ENCODE measurements at regions not wholly inside any gene's neighbourhood (a gene's known extent, or its start where the extent isn't known, plus 50 kb on each side); places are given as distances from the start of the nearest gene placed in this dataset.

DNA sequence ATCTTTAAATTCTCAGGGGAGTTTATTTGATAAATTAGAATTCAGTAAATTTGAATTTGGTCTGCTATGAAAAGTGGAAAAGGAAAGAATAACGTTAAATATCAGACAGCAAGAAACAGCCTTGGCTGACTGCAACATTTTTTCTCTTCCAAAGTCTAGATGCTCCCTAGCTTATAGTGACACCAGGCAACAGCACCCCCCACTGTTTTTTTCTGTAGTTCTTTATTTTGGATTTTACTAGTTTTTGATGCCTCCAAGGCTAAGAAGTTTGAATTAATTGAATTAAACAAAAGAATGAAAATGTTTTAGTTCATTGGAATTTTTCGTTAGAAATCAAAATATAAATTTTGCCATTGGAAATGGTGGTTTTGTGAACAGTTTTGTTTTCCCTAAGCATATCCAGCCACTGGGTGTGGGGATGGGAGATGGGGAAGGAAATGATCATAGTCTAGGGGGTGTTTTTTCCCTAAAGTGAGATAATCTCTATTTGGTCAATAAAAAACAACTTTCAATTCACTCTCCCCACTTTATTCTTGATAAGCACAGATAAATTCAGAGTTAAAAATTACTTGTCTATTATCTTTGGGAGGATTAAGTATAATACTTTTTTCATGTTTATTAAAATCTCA lies 199.3 kb upstream of the CD180 start:
- TF ChIP-seq, protein P1, sequence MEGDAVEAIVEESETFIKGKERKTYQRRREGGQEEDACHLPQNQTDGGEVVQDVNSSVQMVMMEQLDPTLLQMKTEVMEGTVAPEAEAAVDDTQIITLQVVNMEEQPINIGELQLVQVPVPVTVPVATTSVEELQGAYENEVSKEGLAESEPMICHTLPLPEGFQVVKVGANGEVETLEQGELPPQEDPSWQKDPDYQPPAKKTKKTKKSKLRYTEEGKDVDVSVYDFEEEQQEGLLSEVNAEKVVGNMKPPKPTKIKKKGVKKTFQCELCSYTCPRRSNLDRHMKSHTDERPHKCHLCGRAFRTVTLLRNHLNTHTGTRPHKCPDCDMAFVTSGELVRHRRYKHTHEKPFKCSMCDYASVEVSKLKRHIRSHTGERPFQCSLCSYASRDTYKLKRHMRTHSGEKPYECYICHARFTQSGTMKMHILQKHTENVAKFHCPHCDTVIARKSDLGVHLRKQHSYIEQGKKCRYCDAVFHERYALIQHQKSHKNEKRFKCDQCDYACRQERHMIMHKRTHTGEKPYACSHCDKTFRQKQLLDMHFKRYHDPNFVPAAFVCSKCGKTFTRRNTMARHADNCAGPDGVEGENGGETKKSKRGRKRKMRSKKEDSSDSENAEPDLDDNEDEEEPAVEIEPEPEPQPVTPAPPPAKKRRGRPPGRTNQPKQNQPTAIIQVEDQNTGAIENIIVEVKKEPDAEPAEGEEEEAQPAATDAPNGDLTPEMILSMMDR (IDR thresholded peaks at IDR 0.05 in 2 of 3, conservative IDR thresholded peaks at IDR 0.05 in 1 of 3; ENCODE audit: control insufficient read depth in 2 of 3, extremely low read depth in 1 of 3, insufficient read depth in 1 of 3, low read depth in 3 of 3, low read length in 3 of 3), result no peak
- TF ChIP-seq, protein P2, sequence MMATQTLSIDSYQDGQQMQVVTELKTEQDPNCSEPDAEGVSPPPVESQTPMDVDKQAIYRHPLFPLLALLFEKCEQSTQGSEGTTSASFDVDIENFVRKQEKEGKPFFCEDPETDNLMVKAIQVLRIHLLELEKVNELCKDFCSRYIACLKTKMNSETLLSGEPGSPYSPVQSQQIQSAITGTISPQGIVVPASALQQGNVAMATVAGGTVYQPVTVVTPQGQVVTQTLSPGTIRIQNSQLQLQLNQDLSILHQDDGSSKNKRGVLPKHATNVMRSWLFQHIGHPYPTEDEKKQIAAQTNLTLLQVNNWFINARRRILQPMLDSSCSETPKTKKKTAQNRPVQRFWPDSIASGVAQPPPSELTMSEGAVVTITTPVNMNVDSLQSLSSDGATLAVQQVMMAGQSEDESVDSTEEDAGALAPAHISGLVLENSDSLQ (IDR thresholded peaks at IDR 0.05), result no peak
- TF ChIP-seq STAT3 (IDR thresholded peaks at IDR 0.05; ENCODE audit: low read depth, low read length) (no peak), BHLHE40 (IDR thresholded peaks at IDR 0.05; ENCODE audit: borderline replicate concordance in 1 of 2, low read depth in 2 of 2, low read length in 1 of 2) (no peak), STAT1 (conservative IDR thresholded peaks at IDR 0.05) (no peak), BCL11A (IDR thresholded peaks at IDR 0.05; ENCODE audit: low read depth, low read length) (no peak), CHD4 (IDR thresholded peaks at IDR 0.05) (no peak), ZNF207 (IDR thresholded peaks at IDR 0.05; ENCODE audit: borderline replicate concordance) (no peak), KDM1A (IDR thresholded peaks at IDR 0.05; ENCODE audit: borderline replicate concordance) (no peak), NBN (IDR thresholded peaks at IDR 0.05) (no peak), PAX8 (IDR thresholded peaks at IDR 0.05) (no peak)
- TF ChIP-seq, protein P3, sequence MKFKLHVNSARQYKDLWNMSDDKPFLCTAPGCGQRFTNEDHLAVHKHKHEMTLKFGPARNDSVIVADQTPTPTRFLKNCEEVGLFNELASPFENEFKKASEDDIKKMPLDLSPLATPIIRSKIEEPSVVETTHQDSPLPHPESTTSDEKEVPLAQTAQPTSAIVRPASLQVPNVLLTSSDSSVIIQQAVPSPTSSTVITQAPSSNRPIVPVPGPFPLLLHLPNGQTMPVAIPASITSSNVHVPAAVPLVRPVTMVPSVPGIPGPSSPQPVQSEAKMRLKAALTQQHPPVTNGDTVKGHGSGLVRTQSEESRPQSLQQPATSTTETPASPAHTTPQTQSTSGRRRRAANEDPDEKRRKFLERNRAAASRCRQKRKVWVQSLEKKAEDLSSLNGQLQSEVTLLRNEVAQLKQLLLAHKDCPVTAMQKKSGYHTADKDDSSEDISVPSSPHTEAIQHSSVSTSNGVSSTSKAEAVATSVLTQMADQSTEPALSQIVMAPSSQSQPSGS (IDR thresholded peaks at IDR 0.05; ENCODE audit: low read length), result no peak
- TF ChIP-seq, protein P4, sequence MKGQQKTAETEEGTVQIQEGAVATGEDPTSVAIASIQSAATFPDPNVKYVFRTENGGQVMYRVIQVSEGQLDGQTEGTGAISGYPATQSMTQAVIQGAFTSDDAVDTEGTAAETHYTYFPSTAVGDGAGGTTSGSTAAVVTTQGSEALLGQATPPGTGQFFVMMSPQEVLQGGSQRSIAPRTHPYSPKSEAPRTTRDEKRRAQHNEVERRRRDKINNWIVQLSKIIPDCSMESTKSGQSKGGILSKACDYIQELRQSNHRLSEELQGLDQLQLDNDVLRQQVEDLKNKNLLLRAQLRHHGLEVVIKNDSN (IDR thresholded peaks at IDR 0.05; ENCODE audit: borderline replicate concordance, extremely low read length, insufficient read depth, low read depth, low read length), result no peak
- TF ChIP-seq, protein P5, sequence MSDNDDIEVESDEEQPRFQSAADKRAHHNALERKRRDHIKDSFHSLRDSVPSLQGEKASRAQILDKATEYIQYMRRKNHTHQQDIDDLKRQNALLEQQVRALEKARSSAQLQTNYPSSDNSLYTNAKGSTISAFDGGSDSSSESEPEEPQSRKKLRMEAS (IDR thresholded peaks at IDR 0.05; ENCODE audit: low read depth, low read length), result no peak
